Transverse colon (tissue), 4 donors: ENCODE measurements at regions not wholly inside any gene's neighbourhood (a gene's known extent, or its start where the extent isn't known, plus 50 kb on each side); places are given as distances from the start of the nearest gene placed in this dataset.

Experiments used
- DNase-seq: peaks from one replicate; pipeline ENCODE4 v3.0.0-alpha.2; 2019
- H3K27ac ChIP-seq, 4 donors: fragments of 200-600 bp; sonication (generic); 2 replicates each; pipeline ENCODE4 v1.5.1; 2016 to 2018; ENCODE audit warnings: inconsistent platforms in 4 of 4
- H3K27me3 ChIP-seq: fragments of 200-600 bp; sonication (generic); 2 replicates; pipeline ENCODE4 v1.5.1; 2017; ENCODE audit warnings: inconsistent platforms
- H3K36me3 ChIP-seq, 4 donors: fragments of 200-600 bp; sonication (generic); 2 replicates each; pipeline ENCODE4 v1.5.1; 2017 to 2019; ENCODE audit warnings: inconsistent platforms in 4 of 4
- H3K4me1 ChIP-seq, 4 donors: fragments of 200-600 bp; sonication (generic); 2 replicates each; pipeline ENCODE4 v1.5.1; 2017 to 2020; ENCODE audit warnings: inconsistent platforms in 4 of 4
- H3K4me3 ChIP-seq, 4 donors: fragments of 200-600 bp; sonication (generic); 1 replicate in 1 of 4; 2 replicates in 3 of 4; pipeline versions ENCODE4 v1.5.1 to v1.6.1; 2017 to 2019; ENCODE audit warnings: inconsistent platforms in 4 of 4
- H3K9me3 ChIP-seq, 2 donors: fragments of 200-600 bp; sonication (generic); 2 replicates each; pipeline ENCODE4 v1.5.1; 2017 to 2019; ENCODE audit warnings: inconsistent platforms in 2 of 2
- CTCF ChIP-seq, 5 experiments: fragments of 200-600 bp in 3 of 5; fragments of 450-650 bp in 2 of 5; sonication (generic) in 3 of 5; IDR thresholded peaks; 1 replicate in 2 of 5; 2 replicates in 3 of 5; pipeline ENCODE4 v1.5.1; 2016 to 2017; ENCODE audit warnings: antibody characterized with exemption in 5 of 5, inconsistent platforms in 3 of 5, mild to moderate bottlenecking in 2 of 5, moderate library complexity in 1 of 5
- EP300 ChIP-seq: sonication (generic); formaldehyde crosslinking; IDR thresholded peaks from one replicate; pipeline ENCODE4 v1.6.1; 2017; ENCODE audit warnings: antibody characterized with exemption, low read depth
- POLR2A ChIP-seq: fragments of 450-650 bp; IDR thresholded peaks from one replicate; pipeline ENCODE4 v1.6.1; 2016; ENCODE audit warnings: antibody characterized with exemption, mild to moderate bottlenecking, moderate library complexity
- POLR2AphosphoS5 ChIP-seq, 3 donors: sonication (generic); formaldehyde crosslinking; IDR thresholded peaks; one replicate each; pipeline ENCODE4 v1.6.1; 2016; ENCODE audit warnings: antibody characterized with exemption in 3 of 3
- WGBS, 2 donors: methylation state at CpG; one replicate each; pipeline ENCODE4 v1.1.5; 2018; ENCODE audit warnings: low coverage in 1 of 2; 5-methylcytosine and 5-hydroxymethylcytosine counted together
- in situ Hi-C, 4 donors: fragments of 200-750 bp; cut with MboI; loops; one replicate each; pipeline versions ENCODE4 v1.15.0 to v1.15.1; 2017; ENCODE audit warnings: low sequenced_read_pairs in 3 of 4, low pct_ligation_motif_present in 1 of 4, low pct_unique_long_range_greater_than_20kb in 1 of 4
- intact Hi-C: fragments of 100-400 bp; cut with DNase I; formaldehyde crosslinking; loops from one replicate; pipeline ENCODE4 v1.15.1; 2023; ENCODE audit warnings: low total_unique reads

- H3K36me3 ChIP-seq, result no peaks in the 10 kb centered on the region
- H3K4me3 ChIP-seq, result no peak overlapping the region
- in situ Hi-C loops, result no loop called here
- no peak for DNase-seq
- WGBS, 2 donors, result 94% methylated on average over 3 of the region's 3 CpGs; no CpG with 5 or more reads in 1 of the 2 donors
- intact Hi-C loops, result no loop called here
- H3K9me3 ChIP-seq, result no peaks in the 10 kb centered on the region
- no peaks in the 10 kb centered on the region for H3K27me3 ChIP-seq
- H3K27ac ChIP-seq, result no peak overlapping the region
- no peaks in the 10 kb centered on the region for H3K4me1 ChIP-seq
- no peak for TF ChIP-seq POLR2AphosphoS5 (IDR thresholded peaks at IDR 0.05)
- TF ChIP-seq CTCF (IDR thresholded peaks at IDR 0.05), result no peak
- no peak for TF ChIP-seq EP300
- TF ChIP-seq POLR2A, result no peak
Measured at GRCh38 chr2:113838744-113839444, 51.0 kb upstream of the ACTR3 start.

GRCh38 chr2:113838277-113838676 is 51.6 kb upstream of the ACTR3 start:
- Histone ChIP-seq H3K9me3 (no peaks in the 10 kb centered on the region), H3K36me3 (no peaks in the 10 kb centered on the region), H3K4me1 (no peaks in the 10 kb centered on the region), H3K27me3 (no peaks in the 10 kb centered on the region), H3K27ac (no peak overlapping the region), H3K4me3 (no peak overlapping the region)
- no peak for DNase-seq
- no peak for TF ChIP-seq POLR2AphosphoS5 (IDR thresholded peaks at IDR 0.05)
- no peak for TF ChIP-seq EP300
- TF ChIP-seq POLR2A, result no peak
- no peak for TF ChIP-seq CTCF (IDR thresholded peaks at IDR 0.05)
- intact Hi-C loops (no loop called here), in situ Hi-C loops (no loop called here)
- 89 to 91% methylated on average over 1 to 2 of the region's 2 CpGs for WGBS, 2 donors

- Histone ChIP-seq H3K27ac (no peak overlapping the region), H3K36me3 (no peaks in the 10 kb centered on the region), H3K9me3 (no peaks in the 10 kb centered on the region), H3K4me3 (no peak overlapping the region), H3K27me3 (no peaks in the 10 kb centered on the region), H3K4me1 (no peaks in the 10 kb centered on the region)
- DNase-seq, result no peak
- WGBS, 2 donors, result 88 to 100% methylated on average over 9 to 11 of the region's 11 CpGs
- TF ChIP-seq EP300 (no peak), POLR2A (no peak), CTCF (IDR thresholded peaks at IDR 0.05) (no peak), POLR2AphosphoS5 (IDR thresholded peaks at IDR 0.05) (no peak)
- in situ Hi-C loops, result no loop called here
- intact Hi-C loops, result no loop called here
Measured at GRCh38 chr2:113834051-113834730, 55.7 kb upstream of the ACTR3 start.

- no peak overlapping the region for H3K27ac ChIP-seq
- no peaks in the 10 kb centered on the region for H3K27me3 ChIP-seq
- no peak for DNase-seq
- WGBS, 2 donors, result 84 to 88% methylated on average over 4 of the region's 4 CpGs
- no peak for TF ChIP-seq POLR2AphosphoS5 (IDR thresholded peaks at IDR 0.05)
- TF ChIP-seq CTCF (IDR thresholded peaks at IDR 0.05), result no peak
- no peak for TF ChIP-seq POLR2A
- no peaks in the 10 kb centered on the region for H3K4me1 ChIP-seq
- intact Hi-C loops, result no loop called here
- in situ Hi-C loops, result no loop called here
- H3K4me3 ChIP-seq, result no peak overlapping the region
- no peaks in the 10 kb centered on the region for H3K36me3 ChIP-seq
- H3K9me3 ChIP-seq, result no peaks in the 10 kb centered on the region
Measured at GRCh38 chr2:113832795-113833290, 57.0 kb upstream of the ACTR3 start.
